Mesothelial cell of epicardium (in vitro differentiated cells): ENCODE measurements at regions not wholly inside any gene's neighbourhood (a gene's known extent, or its start where the extent isn't known, plus 50 kb on each side); places are given as distances from the start of the nearest gene placed in this dataset.

Experiments used
- DNase-seq, 2 experiments: peaks; one replicate each; pipeline ENCODE4 v3.0.0; 2021; ENCODE audit warnings: low spot score in 2 of 2; ENCODE audit not compliant: unreplicated experiment in 2 of 2
- H3K27ac Mint-ChIP-seq: 2 replicates; pipeline ENCODE4 v1.8.0; 2021; ENCODE audit warnings: mixed read lengths
- H3K27me3 Mint-ChIP-seq: 2 replicates; pipeline ENCODE4 v1.8.0; 2021; ENCODE audit warnings: low read depth, mixed read lengths
- H3K36me3 Mint-ChIP-seq: 2 replicates; pipeline ENCODE4 v1.8.0; 2021; ENCODE audit warnings: mixed read lengths
- H3K4me1 Mint-ChIP-seq: 2 replicates; pipeline ENCODE4 v1.8.0; 2021; ENCODE audit warnings: mixed read lengths
- H3K4me3 Mint-ChIP-seq: 2 replicates; pipeline ENCODE4 v1.8.0; 2021; ENCODE audit warnings: mild to moderate bottlenecking, moderate library complexity, mixed read lengths
- H3K9me3 Mint-ChIP-seq: 2 replicates; pipeline ENCODE4 v1.8.0; 2021; ENCODE audit warnings: mixed read lengths
- TF ChIP-seq, protein P1 (sequence below): fragments of 200-600 bp; sonication (generic); IDR thresholded peaks from one replicate; pipeline ENCODE4 v1.5.0; 2021; ENCODE audit warnings: antibody characterized with exemption; ENCODE audit not compliant: unreplicated experiment

DNA sequence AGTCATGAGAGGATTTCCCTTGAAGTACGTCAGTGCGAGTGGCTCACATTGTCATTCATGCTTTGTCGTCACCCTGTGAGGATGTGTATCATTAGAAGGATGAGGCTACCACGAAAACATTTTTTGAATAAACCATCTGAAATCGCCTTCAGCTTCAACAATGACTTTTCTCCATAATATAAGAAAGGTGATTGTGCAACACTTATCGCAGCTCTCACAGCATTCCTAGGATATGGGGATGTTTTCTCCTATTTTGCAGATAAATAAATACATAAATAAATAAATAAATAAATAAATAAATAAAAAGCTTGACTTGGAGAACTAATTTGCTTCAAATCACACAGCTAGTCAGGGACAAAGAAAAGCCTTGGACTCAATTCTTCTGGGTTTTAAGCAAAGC lies 326.5 kb downstream of the FOXA2 start:
- Mint-ChIP-seq H3K9me3 (no peaks in the 10 kb centered on the region), H3K36me3 (no peaks in the 10 kb centered on the region), H3K4me3 (no peak overlapping the region), H3K4me1 (no peaks in the 10 kb centered on the region), H3K27me3 (peaks cover 46% of the 10 kb centered on the region), H3K27ac (no peak overlapping the region)
- DNase-seq: no peak
- TF ChIP-seq, protein P1, sequence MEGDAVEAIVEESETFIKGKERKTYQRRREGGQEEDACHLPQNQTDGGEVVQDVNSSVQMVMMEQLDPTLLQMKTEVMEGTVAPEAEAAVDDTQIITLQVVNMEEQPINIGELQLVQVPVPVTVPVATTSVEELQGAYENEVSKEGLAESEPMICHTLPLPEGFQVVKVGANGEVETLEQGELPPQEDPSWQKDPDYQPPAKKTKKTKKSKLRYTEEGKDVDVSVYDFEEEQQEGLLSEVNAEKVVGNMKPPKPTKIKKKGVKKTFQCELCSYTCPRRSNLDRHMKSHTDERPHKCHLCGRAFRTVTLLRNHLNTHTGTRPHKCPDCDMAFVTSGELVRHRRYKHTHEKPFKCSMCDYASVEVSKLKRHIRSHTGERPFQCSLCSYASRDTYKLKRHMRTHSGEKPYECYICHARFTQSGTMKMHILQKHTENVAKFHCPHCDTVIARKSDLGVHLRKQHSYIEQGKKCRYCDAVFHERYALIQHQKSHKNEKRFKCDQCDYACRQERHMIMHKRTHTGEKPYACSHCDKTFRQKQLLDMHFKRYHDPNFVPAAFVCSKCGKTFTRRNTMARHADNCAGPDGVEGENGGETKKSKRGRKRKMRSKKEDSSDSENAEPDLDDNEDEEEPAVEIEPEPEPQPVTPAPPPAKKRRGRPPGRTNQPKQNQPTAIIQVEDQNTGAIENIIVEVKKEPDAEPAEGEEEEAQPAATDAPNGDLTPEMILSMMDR: no peak

GRCh38 chr20:22248051-22248667 lies 336.2 kb downstream of the FOXA2 start:
- no peaks in the 10 kb centered on the region for H3K36me3 Mint-ChIP-seq
- H3K4me1 Mint-ChIP-seq: no peaks in the 10 kb centered on the region
- H3K27ac Mint-ChIP-seq: no peak overlapping the region
- no peak for DNase-seq
- no peaks in the 10 kb centered on the region for H3K9me3 Mint-ChIP-seq
- TF ChIP-seq, protein P1: peak; percentile 22
- peaks cover 44% of the 10 kb centered on the region for H3K27me3 Mint-ChIP-seq
- no peak overlapping the region for H3K4me3 Mint-ChIP-seq

GRCh38 chr20:22245139-22245538 lies 339.2 kb downstream of the FOXA2 start:
- Mint-ChIP-seq H3K4me1 (no peaks in the 10 kb centered on the region), H3K27ac (no peak overlapping the region), H3K4me3 (no peak overlapping the region), H3K36me3 (no peaks in the 10 kb centered on the region), H3K27me3 (peaks cover 34% of the 10 kb centered on the region), H3K9me3 (no peaks in the 10 kb centered on the region)
- TF ChIP-seq, protein P1: no peak
- no peak for DNase-seq

- no peaks in the 10 kb centered on the region for H3K4me1 Mint-ChIP-seq
- no peak for DNase-seq
- no peak overlapping the region for H3K4me3 Mint-ChIP-seq
- TF ChIP-seq, protein P1: no peak
- peaks cover 39% of the 10 kb centered on the region for H3K27me3 Mint-ChIP-seq
- H3K36me3 Mint-ChIP-seq: no peaks in the 10 kb centered on the region
- H3K9me3 Mint-ChIP-seq: no peaks in the 10 kb centered on the region
- no peak overlapping the region for H3K27ac Mint-ChIP-seq
These were observed 341.3 kb downstream of the FOXA2 start for GRCh38 chr20:22243067-22243466.

GRCh38 chr20:22241609-22242008 lies 342.8 kb downstream of the FOXA2 start:
- Mint-ChIP-seq H3K4me3 (no peak overlapping the region), H3K36me3 (no peaks in the 10 kb centered on the region), H3K27ac (no peak overlapping the region), H3K9me3 (no peaks in the 10 kb centered on the region), H3K27me3 (peaks cover 43% of the 10 kb centered on the region), H3K4me1 (no peaks in the 10 kb centered on the region)
- no peak for DNase-seq
- TF ChIP-seq, protein P1: no peak

DNA sequence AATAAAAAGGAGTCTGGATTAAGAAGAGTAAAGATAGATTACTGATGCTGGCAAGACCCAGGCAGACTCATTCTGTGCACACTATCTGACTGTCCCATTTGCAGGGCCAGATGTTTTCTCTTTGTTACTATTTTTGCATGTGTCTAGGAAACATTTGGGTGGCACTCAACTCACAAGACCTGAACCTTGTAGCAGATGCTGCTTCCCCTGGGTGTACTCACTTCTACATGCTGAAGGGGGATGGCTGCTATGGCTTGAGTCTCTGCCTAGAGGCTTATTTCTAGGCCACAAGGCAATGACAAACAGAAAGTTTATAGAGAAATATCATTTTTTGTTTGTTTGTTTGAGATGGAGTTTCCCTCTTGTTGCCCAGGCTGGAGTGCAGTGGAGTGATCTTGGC lies 351.4 kb downstream of the FOXA2 start:
- Mint-ChIP-seq H3K27me3 (peaks cover 39% of the 10 kb centered on the region), H3K4me1 (no peaks in the 10 kb centered on the region), H3K36me3 (no peaks in the 10 kb centered on the region), H3K9me3 (no peaks in the 10 kb centered on the region), H3K27ac (no peak overlapping the region), H3K4me3 (no peak overlapping the region)
- DNase-seq: no peak
- TF ChIP-seq, protein P1: no peak
